SK-N-SH treated with all-trans-retinoic acid at 6 μM for 48 hours (cell line): ENCODE measurements at regions not wholly inside any gene's neighbourhood (a gene's known extent, or its start where the extent isn't known, plus 50 kb on each side); places are given as distances from the start of the nearest gene placed in this dataset.

Source experiments
- ATAC-seq: fragments of 200-7000 bp; cut with Tn5 transposase; 3 replicates; pipeline ENCODE4 v1.9.1; 2020; ENCODE audit warnings: mild to moderate bottlenecking, moderate library complexity
- ARNTL ChIP-seq: fragments of 450-650 bp; formaldehyde crosslinking; IDR thresholded peaks from 2 replicates; pipeline ENCODE4 v1.5.0; 2020; ENCODE audit warnings: low read depth, mild to moderate bottlenecking, moderate library complexity, borderline replicate concordance
- BACH2 ChIP-seq: fragments of 250-450 bp; sonication (Bioruptor Pico); IDR thresholded peaks from 2 replicates; pipeline ENCODE4 v1.9.0; 2021; ENCODE audit warnings: mild to moderate bottlenecking, borderline replicate concordance
- CREB5 ChIP-seq: fragments of 250-450 bp; sonication (Bioruptor Pico); IDR thresholded peaks from 2 replicates; pipeline ENCODE4 v1.5.1; 2020; ENCODE audit warnings: low read depth, mild to moderate bottlenecking, moderate library complexity
- CSDC2 ChIP-seq: fragments of 250-450 bp; sonication (Bioruptor Pico); IDR thresholded peaks from 2 replicates; pipeline ENCODE4 v1.5.0; 2020; ENCODE audit warnings: mild to moderate bottlenecking, moderate library complexity
- CSRNP3 ChIP-seq: fragments of 250-450 bp; sonication (Bioruptor Pico); IDR thresholded peaks from 2 replicates; pipeline ENCODE4 v1.5.1; 2021; ENCODE audit warnings: mild to moderate bottlenecking, moderate library complexity
- ESRRG ChIP-seq: fragments of 250-450 bp; sonication (Bioruptor Pico); IDR thresholded peaks from 2 replicates; pipeline ENCODE4 v1.6.1; 2021; ENCODE audit warnings: mild to moderate bottlenecking
- GLIS3 ChIP-seq: fragments of 250-450 bp; sonication (Bioruptor Pico); IDR thresholded peaks from 2 replicates; pipeline ENCODE4 v1.5.0; 2020; ENCODE audit warnings: mild to moderate bottlenecking, moderate library complexity
- ISL1 ChIP-seq: fragments of 250-450 bp; sonication (Bioruptor Pico); IDR thresholded peaks from 2 replicates; pipeline ENCODE4 v2.1.2; 2022; ENCODE audit warnings: mild to moderate bottlenecking, moderate library complexity
- PATZ1 ChIP-seq: fragments of 250-450 bp; sonication (Bioruptor Pico); IDR thresholded peaks from 2 replicates; pipeline ENCODE4 v1.8.0; 2020; ENCODE audit warnings: mild to moderate bottlenecking, moderate library complexity, borderline replicate concordance
- POU6F1 ChIP-seq: fragments of 250-450 bp; sonication (Bioruptor Pico); IDR thresholded peaks from 2 replicates; pipeline ENCODE4 v1.8.0; 2021; ENCODE audit warnings: low read depth, mild to moderate bottlenecking, moderate library complexity, borderline replicate concordance
- RARB ChIP-seq: fragments of 250-450 bp; sonication (Bioruptor Pico); IDR thresholded peaks from 2 replicates; pipeline ENCODE4 v1.8.0; 2021; ENCODE audit warnings: mild to moderate bottlenecking, moderate library complexity
- TCF4 ChIP-seq: fragments of 250-450 bp; sonication (Bioruptor Pico); IDR thresholded peaks from 2 replicates; pipeline ENCODE4 v1.8.0; 2021; ENCODE audit warnings: mild to moderate bottlenecking, moderate library complexity, borderline replicate concordance
- TOX ChIP-seq: fragments of 250-450 bp; sonication (Bioruptor Pico); IDR thresholded peaks from 2 replicates; pipeline ENCODE4 v1.8.0; 2021; ENCODE audit warnings: mild to moderate bottlenecking, moderate library complexity, borderline replicate concordance
- ZC3H10 ChIP-seq: fragments of 250-450 bp; sonication (Bioruptor Pico); IDR thresholded peaks from 2 replicates; pipeline ENCODE4 v1.5.1; 2021; ENCODE audit warnings: mild to moderate bottlenecking, moderate library complexity
- ZFP3 ChIP-seq: fragments of 250-450 bp; sonication (Bioruptor Pico); IDR thresholded peaks from 2 replicates; pipeline ENCODE4 v1.5.0; 2020; ENCODE audit warnings: mild to moderate bottlenecking, moderate library complexity
- ZFP30 ChIP-seq: fragments of 450-650 bp; formaldehyde crosslinking; IDR thresholded peaks from 2 replicates; pipeline ENCODE4 v1.5.0; 2022; ENCODE audit warnings: mild to moderate bottlenecking, moderate library complexity
- ZNF565 ChIP-seq: fragments of 450-650 bp; formaldehyde crosslinking; conservative IDR thresholded peaks from 2 replicates; pipeline ENCODE4 v1.5.0; 2020; ENCODE audit warnings: low read depth, mild to moderate bottlenecking, moderate library complexity
- ZNF70 ChIP-seq: fragments of 450-650 bp; formaldehyde crosslinking; IDR thresholded peaks from 2 replicates; pipeline ENCODE4 v1.5.0; 2020; ENCODE audit warnings: mild to moderate bottlenecking, moderate library complexity
- ZNF8 ChIP-seq: fragments of 450-650 bp; formaldehyde crosslinking; IDR thresholded peaks from 2 replicates; pipeline ENCODE4 v1.5.0; 2020; ENCODE audit warnings: mild to moderate bottlenecking, moderate library complexity

GRCh38 chr6:22940581-22941290, 371.4 kb downstream of the HDGFL1 start:
- ATAC-seq, result 0 out of 3 replicates have a peak, but pooled peaks have one; percentile 24
- no peak for TF ChIP-seq ISL1 (CRISPR knock-in tag)
- no peak for TF ChIP-seq ZFP30 (CRISPR knock-in tag)
- no peak for TF ChIP-seq CREB5
- no peak for TF ChIP-seq ZC3H10 (CRISPR knock-in tag)
- TF ChIP-seq ZNF565 (CRISPR knock-in tag), result no peak
- TF ChIP-seq ZFP3, result no peak
- TF ChIP-seq GLIS3 (CRISPR knock-in tag), result no peak
- TF ChIP-seq RARB, result no peak
- TF ChIP-seq ARNTL, result no peak
- TF ChIP-seq TCF4 (CRISPR knock-in tag), result no peak
- TF ChIP-seq ZNF8 (CRISPR knock-in tag), result no peak
- TF ChIP-seq ZNF70, result no peak
- TF ChIP-seq TOX (CRISPR knock-in tag), result no peak
- TF ChIP-seq CSDC2 (CRISPR knock-in tag), result no peak
- TF ChIP-seq ESRRG (CRISPR knock-in tag), result no peak

GRCh38 chr6:22942403-22942802, 373.0 kb downstream of the HDGFL1 start:
- TF ChIP-seq CREB5, result no peak
- TF ChIP-seq PATZ1 (CRISPR knock-in tag), result no peak
- ATAC-seq, result no peak

- no peak for ATAC-seq
- TF ChIP-seq POU6F1 (CRISPR knock-in tag) (no peak), BACH2 (CRISPR knock-in tag) (no peak), CSRNP3 (CRISPR knock-in tag) (no peak), GLIS3 (CRISPR knock-in tag) (no peak), RARB (no peak), PATZ1 (CRISPR knock-in tag) (no peak), TCF4 (CRISPR knock-in tag) (no peak), ZC3H10 (CRISPR knock-in tag) (no peak), ARNTL (no peak)
Measured at GRCh38 chr6:22943327-22943726, 374.0 kb downstream of the HDGFL1 start.

GRCh38 chr6:22949967-22950366, 380.6 kb downstream of the HDGFL1 start:
- no peak for ATAC-seq
- TF ChIP-seq ISL1 (CRISPR knock-in tag) (no peak), ESRRG (CRISPR knock-in tag) (no peak), CSDC2 (CRISPR knock-in tag) (no peak), ZFP30 (CRISPR knock-in tag) (no peak), ARNTL (no peak), POU6F1 (CRISPR knock-in tag) (no peak), ZNF565 (CRISPR knock-in tag) (no peak), PATZ1 (CRISPR knock-in tag) (no peak), BACH2 (CRISPR knock-in tag) (no peak), ZC3H10 (CRISPR knock-in tag) (no peak), ZFP3 (no peak), GLIS3 (CRISPR knock-in tag) (no peak)
